ENCODE measurements at regions not wholly inside any gene's neighbourhood (a gene's known extent, or its start where the extent isn't known, plus 50 kb on each side); places are given as distances from the start of the nearest gene placed in this dataset.

DNA sequence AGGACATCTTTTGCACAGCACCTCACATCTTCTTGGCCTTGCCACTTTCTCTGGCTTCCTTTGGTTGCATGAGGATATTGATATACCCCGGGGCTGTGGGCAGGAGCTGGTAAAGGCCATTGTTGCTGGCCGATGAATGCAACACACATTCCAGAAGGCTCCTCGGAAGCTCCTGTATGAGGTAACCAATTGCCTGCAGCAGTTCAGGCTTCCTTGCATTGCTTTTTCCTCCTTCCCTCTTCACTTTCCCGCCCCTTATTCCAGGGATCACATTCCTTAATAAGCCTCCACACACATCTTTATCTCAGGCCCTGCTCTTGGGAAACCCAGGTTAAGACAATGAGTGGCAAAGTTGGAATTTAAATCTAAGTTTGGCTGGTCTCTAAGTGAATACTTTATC lies 505.4 kb upstream of the CLINT1 start:
- DNase-seq (ENCODE audit: low read depth) = no peak
- TF ChIP-seq, protein P1, sequence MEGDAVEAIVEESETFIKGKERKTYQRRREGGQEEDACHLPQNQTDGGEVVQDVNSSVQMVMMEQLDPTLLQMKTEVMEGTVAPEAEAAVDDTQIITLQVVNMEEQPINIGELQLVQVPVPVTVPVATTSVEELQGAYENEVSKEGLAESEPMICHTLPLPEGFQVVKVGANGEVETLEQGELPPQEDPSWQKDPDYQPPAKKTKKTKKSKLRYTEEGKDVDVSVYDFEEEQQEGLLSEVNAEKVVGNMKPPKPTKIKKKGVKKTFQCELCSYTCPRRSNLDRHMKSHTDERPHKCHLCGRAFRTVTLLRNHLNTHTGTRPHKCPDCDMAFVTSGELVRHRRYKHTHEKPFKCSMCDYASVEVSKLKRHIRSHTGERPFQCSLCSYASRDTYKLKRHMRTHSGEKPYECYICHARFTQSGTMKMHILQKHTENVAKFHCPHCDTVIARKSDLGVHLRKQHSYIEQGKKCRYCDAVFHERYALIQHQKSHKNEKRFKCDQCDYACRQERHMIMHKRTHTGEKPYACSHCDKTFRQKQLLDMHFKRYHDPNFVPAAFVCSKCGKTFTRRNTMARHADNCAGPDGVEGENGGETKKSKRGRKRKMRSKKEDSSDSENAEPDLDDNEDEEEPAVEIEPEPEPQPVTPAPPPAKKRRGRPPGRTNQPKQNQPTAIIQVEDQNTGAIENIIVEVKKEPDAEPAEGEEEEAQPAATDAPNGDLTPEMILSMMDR (IDR thresholded peaks at IDR 0.05; ENCODE audit: insufficient read depth, low read depth, low read length) = no peak
- H3K4me3 ChIP-seq (ENCODE audit: low read depth, low read length) = no peak overlapping the region

DNA sequence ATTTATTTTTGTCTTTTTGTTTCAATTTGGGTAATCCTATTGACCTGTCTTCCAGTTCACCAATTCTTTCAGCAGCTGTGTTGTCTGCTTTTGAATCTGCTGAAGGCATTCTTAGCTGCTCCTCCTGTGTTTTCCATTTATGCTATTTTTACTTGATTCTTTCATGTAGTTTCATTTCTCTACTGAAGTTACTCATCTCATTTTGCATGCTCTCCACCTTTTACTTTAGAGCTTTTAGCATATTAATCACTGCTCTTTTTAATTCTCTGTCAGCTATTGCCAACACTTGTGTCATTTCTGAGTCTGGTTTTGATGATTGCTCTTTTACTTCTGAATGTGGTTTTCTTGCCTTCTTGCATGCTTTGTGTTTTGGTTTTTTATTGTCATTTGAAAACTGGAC lies 496.0 kb upstream of the CLINT1 start:
- DNase-seq (ENCODE audit: low read depth) = no peak
- H3K4me3 ChIP-seq (ENCODE audit: low read depth, low read length) = no peak overlapping the region
- TF ChIP-seq, protein P1 (IDR thresholded peaks at IDR 0.05; ENCODE audit: insufficient read depth, low read depth, low read length) = no peak

DNA sequence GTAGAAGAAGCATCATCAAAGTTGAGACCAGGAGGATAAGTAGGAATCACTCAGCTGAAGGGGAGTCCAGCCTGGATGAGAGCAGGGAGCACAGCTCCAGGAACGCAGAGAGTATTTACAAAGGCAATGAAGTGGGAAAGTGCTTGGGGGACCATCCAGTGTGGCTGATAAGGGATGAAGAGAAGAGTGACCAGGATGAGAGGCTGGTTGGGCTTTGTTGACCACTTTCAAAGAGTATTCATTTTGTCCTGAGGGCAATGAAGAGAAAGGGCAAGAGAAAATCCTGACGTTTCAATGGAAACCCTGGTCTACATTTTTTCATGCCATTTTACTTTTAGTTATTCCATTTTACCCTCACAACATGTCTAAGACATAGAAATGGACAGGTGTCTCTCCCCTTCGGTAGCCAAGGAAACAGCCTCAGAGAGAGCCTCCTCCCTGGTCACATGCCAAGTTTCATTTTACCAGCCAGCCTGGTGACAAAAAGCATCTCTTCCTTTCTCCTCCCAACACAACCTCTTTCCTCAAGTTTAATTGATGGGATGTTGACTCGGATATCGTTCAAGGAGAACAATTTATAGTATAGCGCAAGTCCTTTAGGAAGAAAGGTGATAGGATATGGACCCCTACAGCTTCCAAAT lies 492.7 kb upstream of the CLINT1 start:
- DNase-seq (ENCODE audit: low read depth) = no peak
- TF ChIP-seq, protein P1 (IDR thresholded peaks at IDR 0.05; ENCODE audit: insufficient read depth, low read depth, low read length) = no peak
- no peak overlapping the region for H3K4me3 ChIP-seq (ENCODE audit: low read depth, low read length)

DNA sequence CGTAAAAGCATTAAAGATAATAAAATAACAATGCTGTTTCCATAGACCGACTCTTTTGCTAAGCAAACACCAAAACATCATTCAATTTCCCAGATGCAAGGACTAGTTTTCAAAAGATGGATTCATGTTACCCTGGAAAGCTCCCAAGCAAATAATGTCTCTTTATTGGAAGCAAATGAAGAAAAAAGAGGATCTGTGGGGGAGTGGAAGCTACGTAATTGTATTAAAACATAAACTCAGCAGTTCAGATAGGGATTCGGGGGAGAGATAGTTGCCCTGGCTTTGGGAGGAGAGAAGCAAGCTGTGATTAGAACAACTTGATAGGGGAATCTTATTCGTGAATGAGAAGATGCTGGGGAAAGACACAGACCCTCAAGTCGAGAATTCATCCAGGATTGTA lies 491.0 kb upstream of the CLINT1 start:
- DNase-seq (ENCODE audit: low read depth) = peak; percentile 44
- TF ChIP-seq, protein P1 (IDR thresholded peaks at IDR 0.05; ENCODE audit: insufficient read depth, low read depth, low read length) = no peak
- H3K4me3 ChIP-seq (ENCODE audit: low read depth, low read length) = no peak overlapping the region

DNA sequence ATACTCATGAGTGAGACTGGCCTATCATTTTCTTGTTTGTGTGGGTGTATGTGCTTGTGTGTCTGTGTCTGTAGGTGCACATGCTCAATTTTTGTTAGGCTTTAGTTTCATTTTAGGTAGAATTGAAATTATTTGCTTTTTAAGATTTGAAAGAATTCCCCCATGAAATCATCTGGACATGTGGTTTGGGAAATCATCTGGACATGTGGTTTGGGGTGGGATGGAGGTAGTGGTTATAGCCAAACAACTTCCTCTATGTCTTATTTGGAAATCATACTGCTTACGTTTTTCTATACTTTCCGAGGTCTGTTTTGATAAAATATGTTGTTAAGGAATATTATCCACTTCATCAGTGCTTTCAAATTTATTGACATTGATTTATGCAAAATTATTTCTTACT lies 485.4 kb upstream of the CLINT1 start:
- no peak for DNase-seq (ENCODE audit: low read depth)
- TF ChIP-seq, protein P1 (IDR thresholded peaks at IDR 0.05; ENCODE audit: insufficient read depth, low read depth, low read length) = no peak
- no peak overlapping the region for H3K4me3 ChIP-seq (ENCODE audit: low read depth, low read length)

DNA sequence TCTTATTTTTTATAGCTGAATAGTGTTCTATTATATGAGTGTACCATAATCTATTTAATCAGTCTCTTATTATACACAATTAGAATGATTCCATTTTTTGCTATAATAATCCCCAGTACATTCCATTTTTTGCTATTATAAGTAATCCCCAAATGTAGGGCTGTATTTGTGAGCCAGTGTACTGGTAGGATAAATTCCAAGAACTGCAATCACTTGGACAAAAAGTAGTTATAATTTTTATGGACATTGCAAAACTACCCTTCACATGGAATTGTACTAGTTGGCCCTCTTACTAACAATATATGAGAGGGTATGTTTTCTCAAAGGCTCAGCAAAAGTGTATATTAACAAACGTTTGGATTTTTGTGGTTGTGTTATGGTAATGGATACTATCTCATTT lies 481.7 kb upstream of the CLINT1 start:
- no peak overlapping the region for H3K4me3 ChIP-seq (ENCODE audit: low read depth, low read length)
- DNase-seq (ENCODE audit: low read depth) = no peak
- TF ChIP-seq, protein P1 (IDR thresholded peaks at IDR 0.05; ENCODE audit: insufficient read depth, low read depth, low read length) = no peak

DNA sequence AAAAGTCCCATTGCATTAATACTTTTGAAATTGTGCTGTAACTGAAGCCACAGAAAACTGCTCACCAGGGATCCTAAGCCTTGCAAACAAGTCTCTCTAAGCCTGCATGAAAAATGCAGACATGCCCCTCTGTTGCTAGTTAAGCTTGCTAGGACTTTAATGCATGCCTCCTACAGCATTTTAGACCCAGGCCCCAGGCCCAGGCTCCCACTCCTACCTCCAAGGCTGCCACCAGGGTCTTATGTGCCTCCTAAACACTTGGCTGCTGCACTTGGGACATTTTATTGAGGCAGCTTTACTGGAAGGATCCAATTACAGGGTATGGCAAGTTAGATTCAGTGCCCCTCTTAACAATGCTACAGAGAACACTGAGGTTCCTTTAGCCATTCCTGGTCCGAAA lies 467.3 kb upstream of the CLINT1 start:
- DNase-seq (ENCODE audit: low read depth) = no peak
- no peak overlapping the region for H3K4me3 ChIP-seq (ENCODE audit: low read depth, low read length)
- TF ChIP-seq, protein P1 (IDR thresholded peaks at IDR 0.05; ENCODE audit: insufficient read depth, low read depth, low read length) = no peak
